RWPE1 (cell line): ENCODE measurements at regions not wholly inside any gene's neighbourhood (a gene's known extent, or its start where the extent isn't known, plus 50 kb on each side); places are given as distances from the start of the nearest gene placed in this dataset.
A peak's percentile ranks its signal among the peaks of the same experiment; 100 is the strongest.

Source experiments
- CTCF ChIA-PET: fragments of 350-600 bp; sonication (Branson Sonifier 250); formaldehyde crosslinking; extraction: SDS; loops from one replicate; lab custom pipeline; 2021; lab: Yijun Ruan, JAX
- POLR2A ChIA-PET: fragments of 400-600 bp; formaldehyde crosslinking; extraction: SDS; loops from one replicate; lab custom pipeline; 2020; ENCODE audit warnings: antibody characterized with exemption; ENCODE audit not compliant: low non-redundant PET; lab: Yijun Ruan, JAX
- DNase-seq: peaks from one replicate; pipeline ENCODE4 v3.0.0; 2012; ENCODE audit warnings: low spot score
- H3K27ac ChIP-seq: fragments of 450-650 bp; 2 replicates; pipeline ENCODE4 v1.5.1; 2017
- TF ChIP-seq, protein P1 (sequence below): fragments of 450-650 bp; conservative IDR thresholded peaks from 2 replicates; pipeline ENCODE4 v1.5.1; 2017; ENCODE audit warnings: low read depth, mild to moderate bottlenecking

DNA sequence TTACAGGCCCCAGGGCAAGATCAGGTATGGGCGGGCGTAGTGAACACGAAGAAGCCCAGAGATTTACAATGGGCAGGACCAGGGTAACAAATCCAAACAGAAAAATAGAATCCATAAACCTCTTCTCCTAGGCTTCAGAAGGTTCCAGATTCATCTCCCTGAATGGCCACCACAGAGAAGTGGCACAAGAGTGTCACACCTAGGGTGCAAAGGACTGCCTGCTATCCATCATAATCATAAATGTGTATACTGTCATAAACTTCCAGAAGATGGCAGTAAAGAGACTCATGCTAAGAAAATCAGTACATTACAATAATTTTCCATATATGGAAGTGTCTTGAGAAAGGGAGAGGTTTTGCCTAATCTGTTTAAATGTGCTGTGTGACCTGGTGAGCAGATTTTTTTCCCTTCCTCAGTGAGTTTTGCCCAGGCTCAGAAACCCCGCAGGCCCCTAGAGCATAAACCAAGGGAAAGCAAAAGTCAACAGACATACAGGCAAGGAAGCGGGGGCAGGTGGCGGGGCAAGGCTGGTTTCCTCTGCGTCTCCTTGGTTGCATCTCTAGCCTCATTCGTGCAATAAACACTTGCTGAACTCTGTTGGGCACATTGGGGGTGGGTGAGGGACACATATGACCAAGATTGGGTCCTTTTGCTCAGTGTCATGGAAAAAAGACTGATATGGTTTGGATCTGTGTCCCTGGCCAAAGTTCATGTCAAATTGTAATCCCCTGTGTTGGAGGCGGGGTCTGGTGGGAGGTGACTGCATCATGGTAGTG is 92.0 kb upstream of the CDH5 start:
- H3K27ac ChIP-seq = no peak overlapping the region
- TF ChIP-seq, protein P1, sequence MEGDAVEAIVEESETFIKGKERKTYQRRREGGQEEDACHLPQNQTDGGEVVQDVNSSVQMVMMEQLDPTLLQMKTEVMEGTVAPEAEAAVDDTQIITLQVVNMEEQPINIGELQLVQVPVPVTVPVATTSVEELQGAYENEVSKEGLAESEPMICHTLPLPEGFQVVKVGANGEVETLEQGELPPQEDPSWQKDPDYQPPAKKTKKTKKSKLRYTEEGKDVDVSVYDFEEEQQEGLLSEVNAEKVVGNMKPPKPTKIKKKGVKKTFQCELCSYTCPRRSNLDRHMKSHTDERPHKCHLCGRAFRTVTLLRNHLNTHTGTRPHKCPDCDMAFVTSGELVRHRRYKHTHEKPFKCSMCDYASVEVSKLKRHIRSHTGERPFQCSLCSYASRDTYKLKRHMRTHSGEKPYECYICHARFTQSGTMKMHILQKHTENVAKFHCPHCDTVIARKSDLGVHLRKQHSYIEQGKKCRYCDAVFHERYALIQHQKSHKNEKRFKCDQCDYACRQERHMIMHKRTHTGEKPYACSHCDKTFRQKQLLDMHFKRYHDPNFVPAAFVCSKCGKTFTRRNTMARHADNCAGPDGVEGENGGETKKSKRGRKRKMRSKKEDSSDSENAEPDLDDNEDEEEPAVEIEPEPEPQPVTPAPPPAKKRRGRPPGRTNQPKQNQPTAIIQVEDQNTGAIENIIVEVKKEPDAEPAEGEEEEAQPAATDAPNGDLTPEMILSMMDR = peak; percentile 31
- ChIA-PET POLR2A (no interaction called here), CTCF (interaction anchor here (0.8 kb wide), 1 partner anchor 277 kb away, joined by 3 read pairs; no protein-coding TSS in a partner anchor)
- no peak for DNase-seq

DNA sequence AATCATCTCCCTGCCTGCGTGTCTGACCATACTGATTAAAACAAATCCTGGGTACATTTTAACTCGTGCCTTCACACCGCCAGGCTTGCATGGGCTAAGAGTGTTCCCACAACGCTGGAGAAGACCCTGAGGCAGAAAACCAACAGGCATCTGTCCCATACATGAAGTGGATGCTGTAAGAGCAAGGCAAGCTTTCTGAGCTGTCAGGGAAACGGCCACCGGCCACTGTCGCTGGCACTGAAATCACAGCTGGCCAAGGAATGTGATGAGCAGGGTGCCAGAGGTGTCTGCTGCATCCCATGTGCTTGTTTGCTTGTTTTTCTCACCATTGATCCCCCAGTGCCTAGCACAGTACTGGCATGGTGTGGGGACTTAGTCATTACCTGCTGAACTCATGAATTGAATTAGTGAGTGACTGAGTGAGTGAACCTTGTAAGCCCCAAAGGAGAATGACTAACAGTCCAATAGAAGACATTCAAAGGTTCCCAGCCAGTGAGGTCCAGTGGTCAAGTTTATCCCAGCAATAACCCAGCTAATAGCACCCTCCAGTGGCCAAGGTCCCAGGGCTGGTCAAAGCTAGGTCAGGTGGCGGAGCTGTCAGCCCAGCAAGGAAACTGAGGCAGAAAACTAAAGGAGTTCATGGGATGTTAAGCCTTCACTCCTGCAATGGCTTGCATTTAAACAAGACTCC is 92.7 kb upstream of the CDH5 start:
- CTCF ChIA-PET = interaction anchor here (0.6 to 0.8 kb wide), 2 partner anchors 92 to 276 kb away, joined by 3 read pairs; no protein-coding TSS in a partner anchor
- H3K27ac ChIP-seq = no peak overlapping the region
- TF ChIP-seq, protein P1 = no peak
- DNase-seq = no peak
- POLR2A ChIA-PET = no interaction called here

DNA sequence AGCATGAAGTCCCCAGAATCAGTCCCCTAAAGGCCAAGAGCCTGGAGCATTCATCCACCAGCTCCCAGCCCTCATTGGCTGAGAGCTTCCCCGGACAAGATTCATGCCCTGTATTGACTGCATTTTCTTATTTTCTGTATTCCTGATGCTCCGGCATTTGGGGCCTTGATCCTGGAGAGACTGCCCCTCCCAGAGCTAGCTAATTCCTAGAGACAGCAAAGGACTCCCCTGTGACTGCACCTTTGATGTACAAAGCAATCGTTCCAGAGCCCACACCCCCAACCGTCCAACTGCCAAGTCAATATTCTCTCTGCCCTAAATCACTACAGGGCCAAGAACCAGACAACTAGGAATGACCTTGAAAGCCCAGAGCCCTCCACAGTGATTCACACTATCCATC is 93.4 kb upstream of the CDH5 start:
- TF ChIP-seq, protein P1 = no peak
- H3K27ac ChIP-seq = no peak overlapping the region
- CTCF ChIA-PET = interaction anchor here (0.6 kb wide), 1 partner anchor 93 kb away, joined by 3 read pairs; no protein-coding TSS in a partner anchor
- POLR2A ChIA-PET = no interaction called here
- DNase-seq = no peak

DNA sequence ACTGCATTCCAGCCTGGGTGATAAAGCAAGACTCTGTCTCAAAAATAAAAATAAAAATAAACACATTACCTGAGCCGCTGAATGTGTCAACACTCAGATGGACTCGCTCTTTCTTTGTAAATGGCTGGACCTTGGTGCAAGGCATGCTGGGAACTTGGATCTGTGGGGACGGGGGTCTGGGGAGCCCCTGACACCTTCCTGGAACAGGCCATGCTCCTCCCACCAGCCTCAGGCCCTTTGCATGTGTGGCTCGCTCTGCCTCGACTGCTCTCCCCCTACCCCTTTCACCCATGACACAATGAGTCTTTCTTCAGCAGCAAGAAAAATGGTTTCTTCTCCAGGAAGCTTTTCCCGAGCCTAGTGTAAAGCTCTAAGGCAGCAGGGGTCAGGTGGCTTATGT is 94.0 kb upstream of the CDH5 start:
- TF ChIP-seq, protein P1 = no peak
- CTCF ChIA-PET = no interaction called here
- no peak for DNase-seq
- POLR2A ChIA-PET = no interaction called here
- no peak overlapping the region for H3K27ac ChIP-seq

DNA sequence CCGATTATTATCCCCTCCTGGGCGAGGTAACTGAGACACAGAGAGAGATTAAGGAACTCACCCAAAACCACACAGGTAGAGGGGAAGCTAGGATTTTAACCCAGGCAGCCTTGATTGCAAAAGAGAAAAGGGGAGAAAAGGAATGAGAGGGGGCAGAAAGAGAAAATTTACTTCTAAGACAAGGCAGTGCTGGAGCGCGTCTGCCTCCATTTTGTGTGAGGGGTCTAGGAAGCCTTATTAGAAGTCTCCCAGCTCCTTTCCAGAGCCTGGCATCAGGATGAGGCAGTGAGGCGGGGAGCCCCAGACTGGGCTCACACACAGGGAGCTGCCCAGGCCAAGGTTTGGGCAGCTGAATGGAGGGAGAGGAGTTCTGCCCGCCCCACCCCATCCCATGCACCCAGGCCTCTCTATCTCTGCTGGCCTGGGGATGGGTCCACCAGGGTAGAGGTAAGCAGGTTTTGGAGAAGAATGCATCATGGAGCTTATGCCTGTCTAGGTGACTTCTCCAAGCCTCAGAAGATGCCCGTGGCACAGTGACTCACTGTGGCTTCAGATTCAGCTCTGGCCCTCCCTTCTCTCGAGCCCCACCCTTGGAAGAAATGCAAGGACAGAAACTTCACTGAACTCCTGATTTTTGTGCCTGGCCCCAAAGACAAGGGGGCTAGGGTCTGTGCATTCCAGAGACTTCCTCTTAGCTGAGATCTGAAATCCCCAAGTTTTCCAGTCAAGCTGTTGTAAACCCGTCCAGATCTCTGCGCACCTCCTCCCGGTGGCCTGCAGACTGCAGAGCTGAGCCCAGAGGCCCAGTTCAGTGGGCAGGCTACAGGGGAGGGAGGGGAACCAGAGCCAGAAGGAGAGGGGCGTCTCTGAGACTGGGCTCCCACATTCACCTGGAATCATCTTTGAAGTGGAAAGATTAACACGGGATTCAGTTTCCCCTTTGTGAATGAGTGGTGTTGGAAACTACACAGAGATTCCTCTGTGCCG is 95.1 kb upstream of the CDH5 start:
- ChIA-PET POLR2A (interaction anchor here (0.6 kb wide), 1 partner anchor 76 kb away, joined by 3 read pairs; no protein-coding TSS in a partner anchor), CTCF (interaction anchor here (0.6 to 2.2 kb wide), 7 partner anchors 10 to 617 kb away, joined by 3 to 7 read pairs (median 3); no protein-coding TSS in a partner anchor)
- DNase-seq = no peak
- TF ChIP-seq, protein P1 = no peak
- H3K27ac ChIP-seq = no peak overlapping the region
